ENCODE measurements at regions not wholly inside any gene's neighbourhood (a gene's known extent, or its start where the extent isn't known, plus 50 kb on each side); places are given as distances from the start of the nearest gene placed in this dataset.

DNA sequence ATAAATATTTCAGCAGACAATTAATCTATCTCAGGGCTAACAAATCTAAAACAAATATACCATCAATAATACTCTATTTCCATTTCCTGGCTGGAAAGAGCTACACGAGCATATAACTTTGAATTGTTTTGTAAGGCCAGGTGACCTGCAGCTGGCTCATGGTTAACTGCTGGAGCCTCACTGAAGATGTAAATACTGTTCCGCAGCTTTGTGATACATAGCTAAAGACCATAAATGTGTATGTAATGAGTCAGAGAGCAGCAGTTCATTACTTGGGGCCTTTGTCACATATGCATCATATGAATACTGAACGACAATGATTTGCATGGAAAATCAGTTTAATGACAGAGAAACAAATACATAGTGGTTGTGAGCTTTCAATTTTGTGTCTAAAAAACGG lies 109.4 kb upstream of the CCN2 start:
- H3K9me3 ChIP-seq: no peaks in the 10 kb centered on the region
- TF ChIP-seq TCF12 (IDR thresholded peaks at IDR 0.05): peak; percentile 52; the same call in 1 of the 2 replicates
- TF ChIP-seq NRF1 (IDR thresholded peaks at IDR 0.05; ENCODE audit: low read depth, low read length): no peak
- TF ChIP-seq ELF1 (IDR thresholded peaks at IDR 0.05): no peak
- no peak for TF ChIP-seq SMC3 (IDR thresholded peaks at IDR 0.05; ENCODE audit: low read depth, low read length)
- no peak for TF ChIP-seq CHD2 (IDR thresholded peaks at IDR 0.05; ENCODE audit: low read length, partially characterized antibody)
- TF ChIP-seq EZH2phosphoT487 (IDR thresholded peaks at IDR 0.05; ENCODE audit: borderline replicate concordance, low read depth): no peak
- TF ChIP-seq JUND (IDR thresholded peaks at IDR 0.05): no peak; the same call in 1 of the 2 replicates
- TF ChIP-seq, protein P1, sequence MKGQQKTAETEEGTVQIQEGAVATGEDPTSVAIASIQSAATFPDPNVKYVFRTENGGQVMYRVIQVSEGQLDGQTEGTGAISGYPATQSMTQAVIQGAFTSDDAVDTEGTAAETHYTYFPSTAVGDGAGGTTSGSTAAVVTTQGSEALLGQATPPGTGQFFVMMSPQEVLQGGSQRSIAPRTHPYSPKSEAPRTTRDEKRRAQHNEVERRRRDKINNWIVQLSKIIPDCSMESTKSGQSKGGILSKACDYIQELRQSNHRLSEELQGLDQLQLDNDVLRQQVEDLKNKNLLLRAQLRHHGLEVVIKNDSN (IDR thresholded peaks at IDR 0.05; ENCODE audit: borderline replicate concordance, low read depth): no peak
- no peak for TF ChIP-seq GABPA (IDR thresholded peaks at IDR 0.05; ENCODE audit: low read depth)
- TF ChIP-seq SIN3A (IDR thresholded peaks at IDR 0.05; ENCODE audit: borderline replicate concordance, low read depth, low read length): no peak
- TF ChIP-seq MEF2A (IDR thresholded peaks at IDR 0.05; ENCODE audit: borderline replicate concordance, low read depth): no peak
- TF ChIP-seq, protein P2, sequence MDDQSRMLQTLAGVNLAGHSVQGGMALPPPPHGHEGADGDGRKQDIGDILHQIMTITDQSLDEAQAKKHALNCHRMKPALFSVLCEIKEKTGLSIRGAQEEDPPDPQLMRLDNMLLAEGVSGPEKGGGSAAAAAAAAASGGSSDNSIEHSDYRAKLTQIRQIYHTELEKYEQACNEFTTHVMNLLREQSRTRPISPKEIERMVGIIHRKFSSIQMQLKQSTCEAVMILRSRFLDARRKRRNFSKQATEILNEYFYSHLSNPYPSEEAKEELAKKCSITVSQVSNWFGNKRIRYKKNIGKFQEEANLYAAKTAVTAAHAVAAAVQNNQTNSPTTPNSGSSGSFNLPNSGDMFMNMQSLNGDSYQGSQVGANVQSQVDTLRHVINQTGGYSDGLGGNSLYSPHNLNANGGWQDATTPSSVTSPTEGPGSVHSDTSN (IDR thresholded peaks at IDR 0.05): 0 out of 2 replicates have a peak, but pooled peaks have one; percentile 5
- no peak for TF ChIP-seq TEAD4 (IDR thresholded peaks at IDR 0.05; ENCODE audit: borderline replicate concordance, insufficient read depth)
- no peak for TF ChIP-seq RFX5 (IDR thresholded peaks at IDR 0.05; ENCODE audit: low read length)
- TF ChIP-seq, protein P3, sequence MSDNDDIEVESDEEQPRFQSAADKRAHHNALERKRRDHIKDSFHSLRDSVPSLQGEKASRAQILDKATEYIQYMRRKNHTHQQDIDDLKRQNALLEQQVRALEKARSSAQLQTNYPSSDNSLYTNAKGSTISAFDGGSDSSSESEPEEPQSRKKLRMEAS (IDR thresholded peaks at IDR 0.05; ENCODE audit: low read depth): no peak
- TF ChIP-seq FOXJ3 (CRISPR knock-in tag; IDR thresholded peaks at IDR 0.05): no peak
- no peak for TF ChIP-seq EP300 (IDR thresholded peaks at IDR 0.05; ENCODE audit: borderline replicate concordance in 1 of 2, low read depth in 1 of 2, low read length in 1 of 2)
- TF ChIP-seq FOSL2 (IDR thresholded peaks at IDR 0.05; ENCODE audit: borderline replicate concordance, low read depth): peak; percentile 64
- TF ChIP-seq NFIC (IDR thresholded peaks at IDR 0.05; ENCODE audit: borderline replicate concordance): peak; percentile 22; the same call in 1 of the 2 replicates
- TF ChIP-seq, protein P4, sequence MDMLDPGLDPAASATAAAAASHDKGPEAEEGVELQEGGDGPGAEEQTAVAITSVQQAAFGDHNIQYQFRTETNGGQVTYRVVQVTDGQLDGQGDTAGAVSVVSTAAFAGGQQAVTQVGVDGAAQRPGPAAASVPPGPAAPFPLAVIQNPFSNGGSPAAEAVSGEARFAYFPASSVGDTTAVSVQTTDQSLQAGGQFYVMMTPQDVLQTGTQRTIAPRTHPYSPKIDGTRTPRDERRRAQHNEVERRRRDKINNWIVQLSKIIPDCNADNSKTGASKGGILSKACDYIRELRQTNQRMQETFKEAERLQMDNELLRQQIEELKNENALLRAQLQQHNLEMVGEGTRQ (IDR thresholded peaks at IDR 0.05; ENCODE audit: borderline replicate concordance, low read depth, low read length): no peak
- 7% methylated on average over 4 of the region's 4 CpGs for WGBS (ENCODE audit: low lambda C conversion rate)

More for the DNA sequence above, 109.4 kb upstream of the CCN2 start:
- POLR2A ChIA-PET: no interaction called here
- Histone ChIP-seq H3K4me3 (ENCODE audit: low read depth in 2 of 2, low read length in 1 of 2) (no peak overlapping the region), H3K27ac (ENCODE audit: low read depth in 2 of 2, low read length in 1 of 2) (peak overlapping the region in 1 of 2 experiments; percentile 96; a peak in 2 of 4 replicates), H4K20me1 (ENCODE audit: insufficient read depth) (no peaks in the 10 kb centered on the region), H3K4me1 (ENCODE audit: control insufficient read depth in 1 of 2, insufficient read depth in 2 of 2, low read depth in 1 of 2, low read length in 1 of 2) (peaks cover 0 to 51% of the 10 kb centered on the region in 2 experiments; a peak in 2 of 4 replicates), H3K36me3 (replicated peaks in 1 of 2; ENCODE audit: control insufficient read depth in 1 of 2, insufficient read depth in 2 of 2, low read length in 1 of 2) (no peaks in the 10 kb centered on the region), H3K9ac (peak overlapping the region; percentile 77), H3K79me2 (ENCODE audit: insufficient read depth) (no peaks in the 10 kb centered on the region), H3K4me2 (peak overlapping the region; percentile 51), H3F3A (replicated peaks; ENCODE audit: insufficient read depth) (peaks cover 37% of the 10 kb centered on the region), H3K9me2 (no peaks in the 10 kb centered on the region), H3K27me3 (ENCODE audit: insufficient read depth) (no peaks in the 10 kb centered on the region), H2AFZ (ENCODE audit: low read depth) (0 out of 2 replicates have a peak overlapping the region, but pooled peaks have one; percentile 29)
- no peak for DNase-seq
- CTCF ChIA-PET: interaction anchor here (0.7 kb wide), 1 partner anchor 15 kb away, joined by 3 read pairs; no protein-coding TSS in a partner anchor

All from SK-N-SH (cell line).